ENCODE measurements at regions not wholly inside any gene's neighbourhood (a gene's known extent, or its start where the extent isn't known, plus 50 kb on each side); places are given as distances from the start of the nearest gene placed in this dataset.
"Not testable (repeated sequence)": the region's sequence is repeated elsewhere in the genome, so short reads cannot be mapped to it uniquely, and the experiment has no call there.

GRCh38 chr17:77836557-77837041 is 121.9 kb upstream of the TNRC6C start:
- TF ChIP-seq POLR2AphosphoS5 (IDR thresholded peaks at IDR 0.05; ENCODE audit: insufficient read depth in 1 of 2, low read depth in 1 of 2) (peak in 1 of 2 donors; percentile 51), CTCF (IDR thresholded peaks at IDR 0.05) (no peak), POLR2A (IDR thresholded peaks at IDR 0.05) (no peak)
- Histone ChIP-seq H3K36me3 (no peaks in the 10 kb centered on the region), H3K9me3 (no peaks in the 10 kb centered on the region), H3K4me3 (no peak overlapping the region), H3K27ac (no peak overlapping the region), H3K4me1 (peaks cover 17% of the 10 kb centered on the region), H3K27me3 (no peaks in the 10 kb centered on the region)
- DNase-seq (ENCODE audit: extremely low spot score in 2 of 2) = no peak
- intact Hi-C loops (cut with DNase I) = no loop called here

- H3K4me3 ChIP-seq; H3K36me3 ChIP-seq; H3K27ac ChIP-seq; H3K9me3 ChIP-seq; intact Hi-C loops (cut with DNase I); DNase-seq (ENCODE audit: extremely low spot score in 2 of 2); H3K27me3 ChIP-seq: not testable (repeated sequence)
- H3K4me1 ChIP-seq = peaks cover 16% of the 10 kb centered on the region
Measured at GRCh38 chr17:77837072-77837471, 121.4 kb upstream of the TNRC6C start.

- DNase-seq (ENCODE audit: extremely low spot score in 2 of 2) = no peak
- Histone ChIP-seq H3K27me3 (no peaks in the 10 kb centered on the region), H3K27ac (no peak overlapping the region), H3K4me3 (no peak overlapping the region), H3K36me3 (no peaks in the 10 kb centered on the region), H3K9me3 (no peaks in the 10 kb centered on the region), H3K4me1 (peaks cover 20% of the 10 kb centered on the region)
- intact Hi-C loops (cut with DNase I) = no loop called here
- no peak for TF ChIP-seq CTCF (IDR thresholded peaks at IDR 0.05)
- no peak for TF ChIP-seq POLR2AphosphoS5 (IDR thresholded peaks at IDR 0.05; ENCODE audit: insufficient read depth in 1 of 2, low read depth in 1 of 2)
- TF ChIP-seq POLR2A (IDR thresholded peaks at IDR 0.05) = no peak
Measured at GRCh38 chr17:77837917-77838316, 120.6 kb upstream of the TNRC6C start.

- DNase-seq (ENCODE audit: extremely low spot score in 2 of 2) = no peak
- Histone ChIP-seq H3K36me3 (no peaks in the 10 kb centered on the region), H3K27ac (no peak overlapping the region), H3K4me3 (no peak overlapping the region), H3K27me3 (no peaks in the 10 kb centered on the region), H3K4me1 (peaks cover 16% of the 10 kb centered on the region), H3K9me3 (no peaks in the 10 kb centered on the region)
- no peak for TF ChIP-seq POLR2AphosphoS5 (IDR thresholded peaks at IDR 0.05; ENCODE audit: insufficient read depth in 1 of 2, low read depth in 1 of 2)
- TF ChIP-seq CTCF (IDR thresholded peaks at IDR 0.05) = no peak
- TF ChIP-seq POLR2A (IDR thresholded peaks at IDR 0.05) = no peak
- intact Hi-C loops (cut with DNase I) = no loop called here
Measured at GRCh38 chr17:77838748-77839697, 119.5 kb upstream of the TNRC6C start.

GRCh38 chr17:77839698-77840512 is 118.6 kb upstream of the TNRC6C start:
- no peak for DNase-seq (ENCODE audit: extremely low spot score in 2 of 2)
- Histone ChIP-seq H3K4me1 (peaks cover 8% of the 10 kb centered on the region), H3K27me3 (no peaks in the 10 kb centered on the region), H3K36me3 (no peaks in the 10 kb centered on the region), H3K9me3 (no peaks in the 10 kb centered on the region), H3K27ac (no peak overlapping the region), H3K4me3 (no peak overlapping the region)
- intact Hi-C loops (cut with DNase I) = no loop called here
- TF ChIP-seq CTCF (IDR thresholded peaks at IDR 0.05) = no peak
- TF ChIP-seq POLR2A (IDR thresholded peaks at IDR 0.05) = no peak
- TF ChIP-seq POLR2AphosphoS5 (IDR thresholded peaks at IDR 0.05; ENCODE audit: insufficient read depth in 1 of 2, low read depth in 1 of 2) = no peak

Data from vagina (tissue), 2 donors.